H9 (cell line): ENCODE measurements at regions not wholly inside any gene's neighbourhood (a gene's known extent, or its start where the extent isn't known, plus 50 kb on each side); places are given as distances from the start of the nearest gene placed in this dataset.

ENCODE experiments used
- DNase-seq: peaks from one replicate; pipeline ENCODE4 v3.0.0-alpha.2; 2017
- H2AFZ ChIP-seq: one replicate; pipeline ENCODE4 v1.6.1; 2013; ENCODE audit warnings: mild to moderate bottlenecking, low read length, control low read depth, moderate library complexity
- H2AK5ac ChIP-seq: 2 replicates; pipeline ENCODE4 v1.6.1; 2013; ENCODE audit warnings: low read length, control low read depth, mixed read lengths; ENCODE audit not compliant: insufficient read length
- H2BK120ac ChIP-seq: one replicate; pipeline ENCODE4 v1.6.1; 2013; ENCODE audit warnings: low read depth, mild to moderate bottlenecking, low read length, control low read depth, inconsistent platforms; ENCODE audit not compliant: poor library complexity, severe bottlenecking
- H2BK12ac ChIP-seq: 2 replicates; pipeline ENCODE4 v1.6.1; 2013; ENCODE audit warnings: low read length, control low read depth, mixed read lengths, low read depth; ENCODE audit not compliant: insufficient read length
- H2BK15ac ChIP-seq: 2 replicates; pipeline ENCODE4 v1.6.1; 2013; ENCODE audit warnings: low read depth, low read length, control low read depth
- H2BK20ac ChIP-seq: one replicate; pipeline ENCODE4 v1.6.1; 2013; ENCODE audit warnings: low read depth, mild to moderate bottlenecking, low read length, control low read depth, inconsistent platforms; ENCODE audit not compliant: poor library complexity, severe bottlenecking
- H2BK5ac ChIP-seq: 2 replicates; pipeline ENCODE4 v1.6.1; 2013; ENCODE audit warnings: low read length, control low read depth, mixed read lengths; ENCODE audit not compliant: insufficient read length
- H3K14ac ChIP-seq: 2 replicates; pipeline ENCODE4 v1.6.1; 2013; ENCODE audit warnings: low read length, control low read depth; ENCODE audit not compliant: insufficient read depth
- H3K18ac ChIP-seq: 2 replicates; pipeline ENCODE4 v1.6.1; 2013; ENCODE audit warnings: low read depth, mild to moderate bottlenecking, mixed read lengths, low read length, control low read depth; ENCODE audit not compliant: insufficient read length
- H3K23ac ChIP-seq: 2 replicates; pipeline ENCODE4 v1.6.1; 2013; ENCODE audit warnings: low read length, control low read depth, mixed read lengths, low read depth; ENCODE audit not compliant: insufficient read length
- H3K23me2 ChIP-seq: 2 replicates; pipeline ENCODE4 v1.6.1; 2013; ENCODE audit warnings: low read depth, mild to moderate bottlenecking, mixed read lengths, low read length, control low read depth; ENCODE audit not compliant: insufficient read length, poor library complexity, severe bottlenecking
- H3K27ac ChIP-seq: 2 replicates; pipeline ENCODE4 v1.5.1; 2013; ENCODE audit warnings: low read length, control low read depth, mixed read lengths, low read depth; ENCODE audit not compliant: insufficient read length
- H3K27me3 ChIP-seq: 2 replicates; pipeline ENCODE4 v1.6.1; 2013; ENCODE audit warnings: low read length, control low read depth, inconsistent platforms; ENCODE audit not compliant: insufficient read depth
- H3K4ac ChIP-seq: 2 replicates; pipeline ENCODE4 v1.6.1; 2013; ENCODE audit warnings: low read depth, mild to moderate bottlenecking, control low read depth, inconsistent platforms, low read length, moderate library complexity
- H3K4me1 ChIP-seq: 2 replicates; pipeline ENCODE4 v1.6.1; 2013; ENCODE audit warnings: low read length, control low read depth, inconsistent platforms; ENCODE audit not compliant: insufficient read depth
- H3K4me2 ChIP-seq: 2 replicates; pipeline ENCODE4 v1.6.1; 2013; ENCODE audit warnings: low read length, control low read depth, mixed read lengths; ENCODE audit not compliant: insufficient read length, insufficient read depth
- H3K56ac ChIP-seq: 2 replicates; pipeline ENCODE4 v1.6.1; 2013; ENCODE audit warnings: low read depth, mild to moderate bottlenecking, mixed read lengths, low read length, control low read depth; ENCODE audit not compliant: insufficient read length
- H3K79me1 ChIP-seq: 2 replicates; pipeline ENCODE4 v1.6.1; 2013; ENCODE audit warnings: low read depth, mild to moderate bottlenecking, moderate library complexity, low read length, control low read depth, inconsistent platforms; ENCODE audit not compliant: insufficient read depth, poor library complexity, severe bottlenecking
- H3K79me2 ChIP-seq: 2 replicates; pipeline ENCODE4 v1.6.1; 2013; ENCODE audit warnings: low read length, control low read depth, inconsistent platforms; ENCODE audit not compliant: insufficient read depth
- H3K9ac ChIP-seq: 2 replicates; pipeline ENCODE4 v1.6.1; 2013; ENCODE audit warnings: low read length, control low read depth, mixed read lengths; ENCODE audit not compliant: insufficient read length; ENCODE audit errors: extremely low read depth
- H3K9me3 ChIP-seq: one replicate; pipeline ENCODE4 v1.6.1; 2013; ENCODE audit warnings: low read depth, low read length, inconsistent platforms; ENCODE audit not compliant: control insufficient read depth
- H3T11ph ChIP-seq: one replicate; pipeline ENCODE4 v1.6.1; 2013; ENCODE audit warnings: mild to moderate bottlenecking, low read length, control low read depth, inconsistent platforms
- H4K20me1 ChIP-seq: one replicate; pipeline ENCODE4 v1.6.1; 2013; ENCODE audit not compliant: control insufficient read depth, insufficient read length, insufficient read depth
- H4K5ac ChIP-seq: 2 replicates; pipeline ENCODE4 v1.6.1; 2013; ENCODE audit warnings: low read depth, mild to moderate bottlenecking, mixed read lengths, low read length, control low read depth; ENCODE audit not compliant: insufficient read length
- H4K8ac ChIP-seq: replicated peaks from 2 replicates; pipeline ENCODE4 v1.6.1; 2013; ENCODE audit warnings: low read length, control low read depth, mixed read lengths, low read depth; ENCODE audit not compliant: insufficient read length
- H4K91ac ChIP-seq: 2 replicates; pipeline ENCODE4 v1.6.1; 2013; ENCODE audit warnings: low read depth, mild to moderate bottlenecking, moderate library complexity, mixed read lengths, low read length, control low read depth; ENCODE audit not compliant: insufficient read length
- H3K27ac Mint-ChIP-seq, 3 experiments: 2 replicates in 2 of 3; 3 replicates in 1 of 3; pipeline ENCODE4 v1.8.0; 2020 to 2021; ENCODE audit warnings: mixed read lengths in 3 of 3, mild to moderate bottlenecking in 1 of 3, moderate library complexity in 1 of 3
- H3K27me3 Mint-ChIP-seq: 2 replicates; pipeline ENCODE4 v1.8.0; 2021; ENCODE audit warnings: low read depth, mild to moderate bottlenecking, moderate library complexity, mixed read lengths
- H3K36me3 Mint-ChIP-seq, 3 experiments: 2 replicates in 2 of 3; 3 replicates in 1 of 3; pipeline ENCODE4 v1.8.0; 2020 to 2021; ENCODE audit warnings: low read depth in 3 of 3, mixed read lengths in 3 of 3; ENCODE audit not compliant: insufficient read depth in 1 of 3
- H3K4me1 Mint-ChIP-seq, 2 experiments: 2 replicates each; pipeline ENCODE4 v1.8.0; 2020; ENCODE audit warnings: mixed read lengths in 2 of 2
- H3K4me3 Mint-ChIP-seq, 2 experiments: 2 replicates in 1 of 2; 3 replicates in 1 of 2; pipeline ENCODE4 v1.8.0; 2020 to 2021; ENCODE audit warnings: mild to moderate bottlenecking in 2 of 2, mixed read lengths in 2 of 2, moderate library complexity in 1 of 2
- H3K9me3 Mint-ChIP-seq, 2 experiments: 2 replicates in 1 of 2; 3 replicates in 1 of 2; pipeline ENCODE4 v1.8.0; 2020; ENCODE audit warnings: mild to moderate bottlenecking in 2 of 2, mixed read lengths in 2 of 2, moderate library complexity in 1 of 2
- WGBS: extraction: QIAGEN DNeasy Blood & Tissue Kit; methylation state at CpG from one replicate; pipeline ENCODE4 v1.1.7; 2013; ENCODE audit warnings: missing lambda C conversion rate, low lambda C conversion rate, mixed read lengths; ENCODE audit not compliant: insufficient read length; ENCODE audit errors: extremely low coverage; 5-methylcytosine and 5-hydroxymethylcytosine counted together
- TF ChIP-seq, protein P1 (sequence below): fragments of 200-600 bp; sonication (generic); conservative IDR thresholded peaks from 3 replicates; pipeline ENCODE4 v1.8.0; 2021; ENCODE audit warnings: antibody characterized with exemption, mild to moderate bottlenecking

GRCh38 chr2:56082665-56083064, 101.1 kb upstream of the CCDC85A start:
- no peak overlapping the region for H2BK120ac ChIP-seq
- no peak overlapping the region for H3K27ac ChIP-seq
- no peak overlapping the region for H2BK15ac ChIP-seq
- H3K23ac ChIP-seq: no peak overlapping the region
- Mint-ChIP-seq H3K4me3 (no peak overlapping the region), H3K27me3 (no peaks in the 10 kb centered on the region; the same call in 1 of the 2 replicates), H3K27ac (no peak overlapping the region), H3K4me1 (no peaks in the 10 kb centered on the region), H3K9me3 (peaks cover 0 to 6% of the 10 kb centered on the region in 2 experiments; a peak in 3 of 5 replicates), H3K36me3 (no peaks in the 10 kb centered on the region)
- H4K91ac ChIP-seq: no peak overlapping the region
- H3K18ac ChIP-seq: no peak overlapping the region
- WGBS: no CpG with 5 or more reads among the region's 4 CpGs
- H4K5ac ChIP-seq: no peak overlapping the region
- no peak overlapping the region for H2AFZ ChIP-seq
- H3K23me2 ChIP-seq: no peaks in the 10 kb centered on the region
- no peak overlapping the region for H3K4me2 ChIP-seq
- H3T11ph ChIP-seq: no peak overlapping the region
- no peak overlapping the region for H2BK5ac ChIP-seq
- no peaks in the 10 kb centered on the region for H3K79me1 ChIP-seq
- H3K56ac ChIP-seq: no peak overlapping the region
- H3K14ac ChIP-seq: no peak overlapping the region
- no peaks in the 10 kb centered on the region for H3K27me3 ChIP-seq
- no peaks in the 10 kb centered on the region for H4K20me1 ChIP-seq
- no peaks in the 10 kb centered on the region for H3K79me2 ChIP-seq
- H3K9me3 ChIP-seq: no peaks in the 10 kb centered on the region
- H3K4me1 ChIP-seq: no peaks in the 10 kb centered on the region
- H4K8ac ChIP-seq: no peak overlapping the region
- no peak overlapping the region for H2AK5ac ChIP-seq
- no peak for DNase-seq
- no peak overlapping the region for H3K9ac ChIP-seq
- TF ChIP-seq, protein P1, sequence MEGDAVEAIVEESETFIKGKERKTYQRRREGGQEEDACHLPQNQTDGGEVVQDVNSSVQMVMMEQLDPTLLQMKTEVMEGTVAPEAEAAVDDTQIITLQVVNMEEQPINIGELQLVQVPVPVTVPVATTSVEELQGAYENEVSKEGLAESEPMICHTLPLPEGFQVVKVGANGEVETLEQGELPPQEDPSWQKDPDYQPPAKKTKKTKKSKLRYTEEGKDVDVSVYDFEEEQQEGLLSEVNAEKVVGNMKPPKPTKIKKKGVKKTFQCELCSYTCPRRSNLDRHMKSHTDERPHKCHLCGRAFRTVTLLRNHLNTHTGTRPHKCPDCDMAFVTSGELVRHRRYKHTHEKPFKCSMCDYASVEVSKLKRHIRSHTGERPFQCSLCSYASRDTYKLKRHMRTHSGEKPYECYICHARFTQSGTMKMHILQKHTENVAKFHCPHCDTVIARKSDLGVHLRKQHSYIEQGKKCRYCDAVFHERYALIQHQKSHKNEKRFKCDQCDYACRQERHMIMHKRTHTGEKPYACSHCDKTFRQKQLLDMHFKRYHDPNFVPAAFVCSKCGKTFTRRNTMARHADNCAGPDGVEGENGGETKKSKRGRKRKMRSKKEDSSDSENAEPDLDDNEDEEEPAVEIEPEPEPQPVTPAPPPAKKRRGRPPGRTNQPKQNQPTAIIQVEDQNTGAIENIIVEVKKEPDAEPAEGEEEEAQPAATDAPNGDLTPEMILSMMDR: no peak
- no peak overlapping the region for H2BK12ac ChIP-seq
- H3K4ac ChIP-seq: no peak overlapping the region
- H2BK20ac ChIP-seq: no peak overlapping the region
